GM19372 (cell line): ENCODE measurements at regions not wholly inside any gene's neighbourhood (a gene's known extent, or its start where the extent isn't known, plus 50 kb on each side); places are given as distances from the start of the nearest gene placed in this dataset.

Experiments used
- ATAC-seq: cut with Tn5 transposase; IDR thresholded peaks from one replicate; pipeline ENCODE4 v1.9.1; 2021; ENCODE audit warnings: mild to moderate bottlenecking, low read depth, moderate library complexity; ENCODE audit not compliant: unreplicated experiment

GRCh38 chr18:2482706-2483475 is 88.4 kb downstream of the METTL4 start:
- no peak for ATAC-seq

DNA sequence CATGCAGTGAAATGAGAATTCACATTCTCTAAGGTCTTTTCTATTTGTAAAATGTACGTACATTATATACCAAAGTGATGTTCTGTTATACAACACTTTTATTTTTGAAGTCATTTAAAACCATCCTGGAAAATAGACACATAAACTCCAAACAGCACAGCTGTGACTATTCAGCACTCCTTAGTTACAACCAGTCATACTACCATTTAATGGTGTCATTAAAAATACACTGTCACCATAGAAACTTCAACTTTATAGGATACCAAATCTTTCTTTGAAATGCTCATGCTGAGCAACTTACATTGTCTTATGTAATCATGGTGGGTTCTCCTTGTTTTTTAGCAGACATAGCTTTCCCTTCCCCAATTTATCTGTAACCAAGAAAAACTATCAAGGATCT is 85.3 kb downstream of the METTL4 start:
- no peak for ATAC-seq

- no peak for ATAC-seq
Measured at GRCh38 chr18:2486426-2486825, 84.9 kb downstream of the METTL4 start.
